HG03575 (cell line): ENCODE measurements at regions not wholly inside any gene's neighbourhood (a gene's known extent, or its start where the extent isn't known, plus 50 kb on each side); places are given as distances from the start of the nearest gene placed in this dataset.

Experiments
- ATAC-seq: cut with Tn5 transposase; IDR thresholded peaks from one replicate; pipeline ENCODE4 v1.9.1; 2021; ENCODE audit not compliant: unreplicated experiment, insufficient number of reproducible peaks, low FRiP score; ENCODE audit errors: extremely low read depth

DNA sequence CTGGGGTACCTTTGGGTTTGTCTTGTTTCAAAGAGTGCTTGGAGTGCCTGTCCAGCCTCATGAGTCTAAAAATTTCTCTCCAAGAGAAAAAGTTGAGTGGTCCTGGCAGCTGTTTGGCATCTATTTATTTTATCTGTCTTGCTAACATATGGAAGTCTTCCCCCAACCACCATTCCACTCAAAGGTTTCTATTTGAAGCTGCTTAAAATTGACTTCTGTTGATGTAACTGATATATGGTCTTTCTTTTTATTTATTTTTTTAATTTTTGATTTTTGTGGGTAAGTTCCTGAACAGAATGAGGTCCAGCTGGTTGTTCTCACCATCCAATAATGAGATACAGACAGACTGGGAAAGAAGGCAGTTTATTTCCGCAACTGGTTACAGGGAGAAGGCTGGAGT is 178.7 kb upstream of the SGCD start:
- no peak for ATAC-seq

DNA sequence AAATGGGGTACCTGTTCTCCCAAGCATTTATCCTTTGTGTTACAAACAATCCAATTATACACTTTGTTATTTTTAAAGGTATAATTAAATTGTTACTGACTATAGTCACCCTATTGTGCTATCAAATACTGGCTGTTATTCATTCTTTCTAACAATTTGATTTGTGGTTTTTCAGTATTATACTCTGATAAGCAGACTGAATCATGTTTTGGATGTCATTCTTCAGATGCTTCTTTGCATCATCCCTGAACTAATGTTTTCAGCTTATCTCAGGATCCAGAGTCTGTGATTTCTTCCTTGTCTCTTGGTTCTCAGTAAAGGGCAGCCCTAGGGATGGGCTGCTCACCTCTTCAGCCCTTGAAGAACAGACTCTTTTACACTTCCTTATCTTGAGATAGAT is 177.8 kb upstream of the SGCD start:
- no peak for ATAC-seq

- no peak for ATAC-seq
These were observed 173.4 kb upstream of the SGCD start for GRCh38 chr5:156153602-156154001.

GRCh38 chr5:156154757-156155156 is 172.2 kb upstream of the SGCD start:
- no peak for ATAC-seq

- no peak for ATAC-seq
These were observed 171.4 kb upstream of the SGCD start for GRCh38 chr5:156155598-156155997.

GRCh38 chr5:156164306-156164705 is 162.7 kb upstream of the SGCD start:
- ATAC-seq, result no peak

DNA sequence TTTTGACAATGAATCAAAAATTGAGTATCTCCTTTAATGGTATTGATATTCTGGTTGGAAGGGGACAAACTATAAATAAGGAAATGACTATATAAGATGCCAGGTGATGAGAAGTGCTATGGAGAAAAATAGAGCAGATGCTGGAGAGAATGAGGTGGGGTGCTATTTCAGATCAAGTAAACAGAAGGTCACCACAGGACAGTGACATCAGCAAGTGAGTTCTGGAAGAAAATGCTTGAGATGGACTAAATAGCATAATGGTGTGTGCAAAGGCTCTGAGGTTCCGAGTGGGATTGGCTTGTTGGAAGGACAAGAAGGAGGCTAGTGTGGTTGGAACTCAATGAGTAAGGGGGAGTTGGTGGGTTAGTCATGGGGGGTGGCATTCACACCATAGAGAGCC is 157.5 kb upstream of the SGCD start:
- ATAC-seq, result no peak

GRCh38 chr5:156170351-156170961 is 156.5 kb upstream of the SGCD start:
- ATAC-seq, result no peak

DNA sequence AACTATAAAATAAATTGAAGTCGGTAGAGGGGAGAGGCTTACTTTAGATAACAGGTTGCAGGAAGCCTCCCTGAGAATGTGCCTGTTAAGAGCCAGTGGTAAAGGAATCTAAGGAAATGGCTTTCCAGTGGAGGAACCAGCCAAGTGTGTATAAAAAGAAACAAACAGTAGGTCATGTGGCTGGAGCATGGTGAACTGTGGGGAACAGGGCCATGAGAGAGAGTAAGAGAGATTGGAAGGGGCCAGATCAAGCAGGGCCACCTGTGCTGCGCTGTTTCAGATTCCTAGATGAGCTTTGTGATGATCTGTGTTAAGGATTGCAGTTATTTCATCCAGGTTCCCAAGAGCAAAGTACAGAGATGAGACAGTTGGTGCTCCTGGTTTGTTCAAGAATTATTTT is 152.7 kb upstream of the SGCD start:
- no peak for ATAC-seq

- no peak for ATAC-seq
These were observed 148.8 kb upstream of the SGCD start for GRCh38 chr5:156178117-156178516.

GRCh38 chr5:156181656-156182055 is 145.3 kb upstream of the SGCD start:
- ATAC-seq, result no peak

DNA sequence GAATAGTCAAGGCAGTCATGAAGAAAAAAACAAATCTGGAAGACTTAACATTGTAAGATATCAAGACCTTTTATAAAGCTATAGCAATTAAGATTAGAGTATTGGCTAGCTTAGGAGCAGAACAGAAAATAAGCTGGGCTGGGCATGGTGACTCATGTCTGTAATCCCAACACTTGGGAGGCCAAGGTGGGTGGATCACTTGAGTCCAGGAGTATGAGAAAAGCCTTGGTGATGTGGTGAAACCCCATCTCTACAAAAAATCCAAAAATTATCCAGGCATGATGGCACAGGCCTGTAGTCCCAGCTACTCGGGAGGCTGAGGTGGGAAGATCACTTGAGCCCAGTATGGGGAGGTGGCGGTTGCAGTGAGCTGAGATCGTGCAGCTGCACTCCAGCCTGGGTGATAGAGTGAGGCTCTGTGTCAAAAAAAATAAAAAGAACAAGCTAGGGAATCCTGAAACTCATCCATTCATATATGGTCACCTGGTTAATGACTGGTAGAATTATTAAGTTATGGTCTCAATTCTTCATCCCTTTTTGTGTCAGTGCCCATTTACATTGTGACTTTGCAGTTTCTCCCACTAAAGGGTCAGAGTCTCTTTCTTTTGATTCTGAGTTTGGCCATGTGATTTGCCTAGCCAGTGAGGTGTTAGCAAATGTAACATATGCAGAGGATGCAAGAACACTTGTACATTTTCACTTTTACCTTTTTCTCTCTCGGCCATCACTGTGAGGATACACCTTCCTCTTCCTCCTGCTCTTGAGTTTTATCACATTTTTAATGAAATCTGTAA is 144.6 kb upstream of the SGCD start:
- ATAC-seq, result no peak

DNA sequence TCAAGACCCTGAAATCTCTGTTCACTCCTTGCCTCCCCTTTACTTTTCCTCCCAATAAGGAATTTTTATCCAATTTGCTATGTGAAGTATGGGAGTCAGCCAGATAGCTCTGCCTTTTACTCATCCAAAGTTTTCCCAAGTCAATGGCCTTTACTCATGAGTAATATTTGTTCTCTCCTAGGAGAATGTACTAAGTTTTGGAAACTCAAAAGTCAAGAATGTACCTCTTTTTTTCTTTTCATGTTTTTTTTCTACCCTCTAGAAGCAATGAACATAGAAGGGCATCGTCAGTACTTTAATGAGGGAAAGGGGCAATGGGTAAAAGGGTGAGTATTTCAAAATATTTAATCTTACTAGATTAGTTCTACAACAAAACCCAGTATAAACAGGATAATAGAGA is 140.2 kb upstream of the SGCD start:
- ATAC-seq, result no peak

GRCh38 chr5:156188016-156188415 is 138.9 kb upstream of the SGCD start:
- ATAC-seq, result no peak

DNA sequence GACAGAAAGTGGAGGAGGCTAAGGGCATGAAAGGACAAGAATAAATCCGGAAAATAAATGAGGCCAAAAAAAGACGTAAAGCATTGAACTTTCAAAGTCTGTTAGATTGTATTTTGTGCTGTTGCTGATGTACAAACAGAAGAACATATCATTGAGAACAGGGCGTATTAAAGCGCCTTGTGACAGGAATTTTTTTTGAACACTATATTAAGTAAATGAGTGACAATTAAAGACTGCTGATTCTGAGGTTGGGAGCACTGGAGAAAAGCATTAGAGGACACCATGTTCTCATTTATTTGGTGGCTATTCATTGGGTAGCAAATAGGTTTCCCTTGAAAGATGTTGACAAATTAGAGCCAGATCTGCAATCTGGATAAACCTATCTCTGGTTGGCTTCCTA is 137.3 kb upstream of the SGCD start:
- no peak for ATAC-seq

DNA sequence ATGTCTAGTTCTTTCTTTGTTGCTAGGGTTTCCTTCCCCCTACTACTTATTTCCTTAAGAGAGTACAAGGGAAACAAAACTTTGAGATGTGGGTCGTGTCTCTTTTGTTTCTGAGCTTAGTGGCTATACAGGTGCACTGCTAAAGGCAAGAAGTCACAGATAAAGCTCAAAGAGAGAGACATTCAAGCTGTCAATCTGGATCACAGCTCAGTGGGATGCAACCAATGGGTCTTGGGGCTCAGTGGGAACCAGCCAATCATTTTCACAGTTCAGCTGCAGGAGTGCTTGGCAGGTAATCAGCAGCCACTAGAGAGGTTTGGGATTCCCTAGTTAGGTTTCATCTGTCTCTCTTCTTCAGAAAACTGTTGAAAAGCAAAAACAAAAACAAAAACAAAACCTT is 135.4 kb upstream of the SGCD start:
- no peak for ATAC-seq

DNA sequence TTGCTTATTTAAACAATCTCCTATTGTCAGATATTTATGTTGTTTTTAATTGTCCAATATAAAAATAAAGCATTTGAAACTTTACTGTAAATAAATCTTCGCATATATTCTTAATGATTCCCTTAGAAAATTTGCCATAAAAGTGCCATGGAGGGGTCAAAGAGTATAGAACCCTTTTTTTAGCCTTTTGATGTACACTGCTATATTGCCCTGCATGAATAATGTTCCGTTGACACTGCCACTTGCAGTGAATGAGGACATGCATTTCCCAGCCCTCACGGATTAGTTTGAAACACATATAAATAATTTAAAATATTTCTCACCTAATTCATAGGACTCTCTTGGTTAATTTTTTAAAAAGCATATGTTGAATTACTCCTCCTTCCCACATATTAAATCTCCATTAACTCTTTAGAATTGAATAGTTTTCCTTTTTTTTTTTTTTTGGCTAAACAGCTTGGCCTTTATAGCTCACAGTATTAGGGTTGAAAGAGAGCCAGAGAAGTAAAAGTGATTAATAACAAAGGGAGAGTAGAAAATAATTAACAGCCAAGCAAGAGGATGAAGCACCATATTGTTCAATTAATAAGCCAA is 129.8 kb upstream of the SGCD start:
- no peak for ATAC-seq

DNA sequence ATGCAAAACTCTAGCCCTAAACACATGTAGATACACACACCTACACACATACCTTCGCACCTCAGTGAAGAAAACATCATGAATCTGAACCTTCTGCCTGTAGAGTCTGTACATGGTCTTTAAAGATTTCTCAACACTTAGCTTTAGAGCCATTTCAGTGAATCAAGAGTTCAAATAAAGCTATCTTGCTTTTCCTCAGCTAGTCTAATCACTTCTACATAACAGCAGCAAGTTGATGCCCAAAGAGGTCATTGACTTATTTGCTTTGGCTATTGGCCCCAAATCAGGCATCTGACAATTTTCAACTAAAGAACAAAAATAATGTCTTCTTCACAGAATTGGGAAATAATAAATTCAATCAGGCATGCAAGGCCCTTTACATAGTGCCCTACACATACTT is 127.9 kb upstream of the SGCD start:
- no peak for ATAC-seq

DNA sequence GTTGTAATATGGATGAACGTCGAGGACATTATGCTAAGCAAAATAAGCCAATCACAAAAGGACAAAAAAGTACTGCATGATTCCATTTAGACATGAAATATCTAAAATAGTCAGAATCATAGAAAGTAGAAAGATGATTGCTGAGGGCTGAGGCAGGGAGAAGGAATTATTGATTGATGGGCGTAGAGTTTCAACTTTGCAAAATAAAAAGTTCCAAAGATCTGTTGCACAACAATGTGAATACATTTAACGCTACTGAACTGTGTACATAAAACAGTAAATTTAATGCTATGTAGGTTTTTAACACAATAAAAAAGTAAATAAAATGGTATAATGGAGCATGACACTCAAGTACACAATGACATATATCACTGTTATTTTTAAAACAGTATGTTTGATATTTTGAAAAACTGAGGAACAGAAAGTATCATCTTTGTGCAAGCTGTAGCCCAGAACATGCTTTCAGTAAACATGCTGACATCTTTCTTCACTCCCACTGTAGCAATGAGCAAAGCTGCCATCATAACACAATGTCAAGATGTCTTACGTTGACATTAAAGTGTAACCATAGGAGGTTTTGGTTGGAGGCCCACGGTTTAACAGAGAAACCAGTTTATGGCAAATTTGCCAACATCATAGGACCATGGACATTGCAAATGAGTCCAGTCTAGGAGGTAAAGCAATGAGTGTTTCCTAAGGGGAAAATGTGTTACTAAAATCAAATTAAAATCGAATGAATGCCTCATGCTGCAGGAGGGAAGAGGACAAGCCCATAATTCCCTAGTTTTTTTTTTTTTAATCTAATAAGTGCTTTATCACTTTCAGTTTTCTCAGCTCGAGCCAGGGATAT is 125.8 kb upstream of the SGCD start:
- ATAC-seq, result no peak
